ENCODE measurements at regions not wholly inside any gene's neighbourhood (a gene's known extent, or its start where the extent isn't known, plus 50 kb on each side); places are given as distances from the start of the nearest gene placed in this dataset.

GRCh38 chr14:58951143-58951542 lies 237.3 kb upstream of the DAAM1 start:
- Histone ChIP-seq H4K20me1 (ENCODE audit: insufficient read depth, low read length) (no peaks in the 10 kb centered on the region), H3K79me2 (ENCODE audit: insufficient read depth, low read depth, low read length) (no peaks in the 10 kb centered on the region), H3K4me3 (ENCODE audit: low read depth, low read length, poor library complexity, severe bottlenecking) (no peak overlapping the region), H3K27ac (ENCODE audit: low read depth, low read length, poor library complexity, severe bottlenecking) (no peak overlapping the region), H3K9me2 (ENCODE audit: insufficient read depth, low read length) (no peaks in the 10 kb centered on the region), H3K36me3 (ENCODE audit: insufficient read depth, low read length) (no peaks in the 10 kb centered on the region), H3K9me3 (ENCODE audit: low read length) (no peaks in the 10 kb centered on the region), H3K4me2 (ENCODE audit: low read length) (no peak overlapping the region), H2AFZ (ENCODE audit: low read length) (no peak overlapping the region), H3K4me1 (ENCODE audit: insufficient read depth, low read length, poor library complexity, severe bottlenecking) (no peaks in the 10 kb centered on the region)
- DNase-seq (ENCODE audit: low spot score) = no peak
- CTCF ChIA-PET (ENCODE audit: unreplicated experiment) = no interaction called here
- TF ChIP-seq EZH2phosphoT487 (IDR thresholded peaks at IDR 0.05; ENCODE audit: borderline replicate concordance, low read depth, low read length) = no peak
- TF ChIP-seq CTCF (conservative IDR thresholded peaks at IDR 0.05; ENCODE audit: low read length) = no peak
- no TSS peak for BruUV-seq (replicated peaks)
- intact Hi-C loops (cut with micrococcal nuclease; ENCODE audit: unreplicated experiment) = no loop called here
- POLR2A ChIA-PET = interaction anchor here (1.0 kb wide), 1 partner anchor 20 kb away, joined by 3 read pairs; no protein-coding TSS in a partner anchor

- Histone ChIP-seq H4K20me1 (ENCODE audit: insufficient read depth, low read length) (no peaks in the 10 kb centered on the region), H3K4me3 (ENCODE audit: low read depth, low read length, poor library complexity, severe bottlenecking) (no peak overlapping the region), H3K79me2 (ENCODE audit: insufficient read depth, low read depth, low read length) (no peaks in the 10 kb centered on the region), H3K9me3 (ENCODE audit: low read length) (no peaks in the 10 kb centered on the region), H2AFZ (ENCODE audit: low read length) (no peak overlapping the region), H3K4me1 (ENCODE audit: insufficient read depth, low read length, poor library complexity, severe bottlenecking) (no peaks in the 10 kb centered on the region), H3K36me3 (ENCODE audit: insufficient read depth, low read length) (no peaks in the 10 kb centered on the region), H3K4me2 (ENCODE audit: low read length) (no peak overlapping the region), H3K9me2 (ENCODE audit: insufficient read depth, low read length) (no peaks in the 10 kb centered on the region), H3K27ac (ENCODE audit: low read depth, low read length, poor library complexity, severe bottlenecking) (no peak overlapping the region)
- CTCF ChIA-PET (ENCODE audit: unreplicated experiment) = no interaction called here
- POLR2A ChIA-PET = interaction anchor here (0.5 kb wide), 1 partner anchor 1011 kb away, joined by 6 read pairs; no protein-coding TSS in a partner anchor
- TF ChIP-seq CTCF (conservative IDR thresholded peaks at IDR 0.05; ENCODE audit: low read length) (no peak), EZH2phosphoT487 (IDR thresholded peaks at IDR 0.05; ENCODE audit: borderline replicate concordance, low read depth, low read length) (no peak)
- BruUV-seq (replicated peaks) = no TSS peak
- intact Hi-C loops (cut with micrococcal nuclease; ENCODE audit: unreplicated experiment) = no loop called here
- no peak for DNase-seq (ENCODE audit: low spot score)
Measured at GRCh38 chr14:58954052-58954451, 234.4 kb upstream of the DAAM1 start.

DNA sequence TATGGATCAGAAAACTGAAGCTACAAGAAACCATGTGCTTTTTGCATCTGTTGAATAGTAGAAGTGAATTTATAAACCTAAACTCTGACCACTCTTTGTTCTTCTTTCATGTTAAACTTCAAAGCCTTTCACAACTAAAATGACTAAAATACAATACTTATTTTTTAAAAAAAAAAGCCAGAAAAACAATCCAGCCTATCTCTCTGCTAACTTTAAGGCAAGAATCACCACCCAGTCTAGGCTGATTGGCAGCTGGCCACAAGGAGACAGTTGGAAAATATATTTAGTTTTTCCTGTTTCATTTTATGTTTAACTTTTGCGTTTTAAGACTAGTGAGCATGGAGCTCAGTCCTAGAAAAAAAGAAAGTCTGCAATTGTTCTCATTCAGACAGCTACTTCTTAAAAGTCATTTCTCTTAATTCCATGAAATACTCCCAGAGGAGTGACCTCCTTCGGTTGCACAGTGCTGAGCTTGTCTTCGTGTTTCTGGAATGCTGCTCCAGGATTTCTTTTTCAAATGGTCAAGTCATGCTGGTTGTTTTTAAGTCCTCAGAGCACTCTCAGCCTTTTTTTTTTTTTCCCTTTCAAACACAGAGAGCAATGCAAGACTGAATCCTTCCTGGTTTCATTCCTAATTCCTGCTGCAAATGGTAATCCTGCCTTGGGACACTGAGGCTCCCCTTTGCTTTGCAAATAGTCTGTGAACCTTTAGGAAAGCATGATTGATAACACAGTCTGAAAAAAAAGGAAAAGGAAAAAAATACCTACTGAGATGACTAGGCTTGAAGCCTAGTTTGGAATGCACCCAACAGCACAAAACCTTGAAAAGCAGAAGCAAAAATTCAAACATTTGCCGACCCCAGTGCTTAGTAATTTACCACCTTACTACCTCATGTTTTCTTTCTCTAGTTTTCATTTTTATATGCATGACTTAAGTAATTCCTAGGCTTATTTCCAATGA lies 233.3 kb upstream of the DAAM1 start:
- Histone ChIP-seq H3K4me2 (ENCODE audit: low read length) (no peak overlapping the region), H3K4me3 (ENCODE audit: low read depth, low read length, poor library complexity, severe bottlenecking) (no peak overlapping the region)

More for the DNA sequence above, 233.3 kb upstream of the DAAM1 start:
- TF ChIP-seq EZH2phosphoT487 (IDR thresholded peaks at IDR 0.05; ENCODE audit: borderline replicate concordance, low read depth, low read length) (no peak), CTCF (conservative IDR thresholded peaks at IDR 0.05; ENCODE audit: low read length) (no peak)
- intact Hi-C loops (cut with micrococcal nuclease; ENCODE audit: unreplicated experiment) = no loop called here
- no peak overlapping the region for H2AFZ ChIP-seq (ENCODE audit: low read length)
- H3K79me2 ChIP-seq (ENCODE audit: insufficient read depth, low read depth, low read length) = no peaks in the 10 kb centered on the region
- ChIA-PET CTCF (ENCODE audit: unreplicated experiment) (no interaction called here), POLR2A (interaction anchor here (0.7 to 0.9 kb wide), 2 partner anchors 8 to 37 kb away, joined by 3 read pairs; no protein-coding TSS in a partner anchor)
- no TSS peak for BruUV-seq (replicated peaks)
- DNase-seq (ENCODE audit: low spot score) = no peak
- H3K9me3 ChIP-seq (ENCODE audit: low read length) = no peaks in the 10 kb centered on the region
- H4K20me1 ChIP-seq (ENCODE audit: insufficient read depth, low read length) = no peaks in the 10 kb centered on the region
- no peaks in the 10 kb centered on the region for H3K36me3 ChIP-seq (ENCODE audit: insufficient read depth, low read length)
- H3K4me1 ChIP-seq (ENCODE audit: insufficient read depth, low read length, poor library complexity, severe bottlenecking) = no peaks in the 10 kb centered on the region
- H3K9me2 ChIP-seq (ENCODE audit: insufficient read depth, low read length) = no peaks in the 10 kb centered on the region
- H3K27ac ChIP-seq (ENCODE audit: low read depth, low read length, poor library complexity, severe bottlenecking) = no peak overlapping the region

Measured in OCI-LY7 (cell line).